Thyroid gland (tissue), 4 donors: ENCODE measurements at regions not wholly inside any gene's neighbourhood (a gene's known extent, or its start where the extent isn't known, plus 50 kb on each side); places are given as distances from the start of the nearest gene placed in this dataset.

Experiments
- POLR2A ChIP-seq, 2 donors: fragments of 450-650 bp; IDR thresholded peaks; one replicate each; pipeline ENCODE4 v1.6.1; 2017; ENCODE audit warnings: antibody characterized with exemption in 2 of 2, mild to moderate bottlenecking in 2 of 2, moderate library complexity in 1 of 2
- TF ChIP-seq, protein P1 (sequence below), 6 experiments: fragments of 200-600 bp in 3 of 6; fragments of 450-650 bp in 3 of 6; sonication (generic) in 3 of 6; IDR thresholded peaks; one replicate each; pipeline ENCODE4 v1.5.1; 2016 to 2019; ENCODE audit warnings: antibody characterized with exemption in 6 of 6, mild to moderate bottlenecking in 2 of 6, inconsistent platforms in 1 of 6, moderate library complexity in 1 of 6

DNA sequence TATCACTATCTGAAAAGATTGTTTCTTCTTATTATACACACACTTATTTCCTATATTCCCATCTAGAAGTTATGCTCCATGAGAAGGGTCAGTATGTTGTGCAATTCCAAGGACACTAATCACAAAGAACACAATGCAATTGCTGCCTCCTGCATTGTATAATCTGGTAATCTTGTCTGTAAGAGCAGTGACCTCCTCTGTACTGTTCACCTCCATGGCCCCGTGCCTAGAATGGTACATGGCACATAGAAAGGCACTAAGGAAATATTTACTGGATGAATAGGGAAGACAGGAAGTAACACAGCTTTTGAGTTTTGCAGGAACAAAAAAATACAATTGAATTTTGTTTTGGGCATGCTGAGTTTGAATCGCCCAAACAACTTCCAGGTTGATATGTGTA is 214.6 kb upstream of the SALL1 start:
- TF ChIP-seq, protein P1, sequence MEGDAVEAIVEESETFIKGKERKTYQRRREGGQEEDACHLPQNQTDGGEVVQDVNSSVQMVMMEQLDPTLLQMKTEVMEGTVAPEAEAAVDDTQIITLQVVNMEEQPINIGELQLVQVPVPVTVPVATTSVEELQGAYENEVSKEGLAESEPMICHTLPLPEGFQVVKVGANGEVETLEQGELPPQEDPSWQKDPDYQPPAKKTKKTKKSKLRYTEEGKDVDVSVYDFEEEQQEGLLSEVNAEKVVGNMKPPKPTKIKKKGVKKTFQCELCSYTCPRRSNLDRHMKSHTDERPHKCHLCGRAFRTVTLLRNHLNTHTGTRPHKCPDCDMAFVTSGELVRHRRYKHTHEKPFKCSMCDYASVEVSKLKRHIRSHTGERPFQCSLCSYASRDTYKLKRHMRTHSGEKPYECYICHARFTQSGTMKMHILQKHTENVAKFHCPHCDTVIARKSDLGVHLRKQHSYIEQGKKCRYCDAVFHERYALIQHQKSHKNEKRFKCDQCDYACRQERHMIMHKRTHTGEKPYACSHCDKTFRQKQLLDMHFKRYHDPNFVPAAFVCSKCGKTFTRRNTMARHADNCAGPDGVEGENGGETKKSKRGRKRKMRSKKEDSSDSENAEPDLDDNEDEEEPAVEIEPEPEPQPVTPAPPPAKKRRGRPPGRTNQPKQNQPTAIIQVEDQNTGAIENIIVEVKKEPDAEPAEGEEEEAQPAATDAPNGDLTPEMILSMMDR (IDR thresholded peaks at IDR 0.05): no peak
- TF ChIP-seq POLR2A (IDR thresholded peaks at IDR 0.05): no peak
